Activated CD4-positive, alpha-beta T cell treated with anti-CD3 and anti-CD28 coated beads for 48 hours (primary cell): ENCODE measurements at regions not wholly inside any gene's neighbourhood (a gene's known extent, or its start where the extent isn't known, plus 50 kb on each side); places are given as distances from the start of the nearest gene placed in this dataset.

Experiments
- DNase-seq: peaks from one replicate; pipeline ENCODE4 v3.0.0-alpha.2; 2020

DNA sequence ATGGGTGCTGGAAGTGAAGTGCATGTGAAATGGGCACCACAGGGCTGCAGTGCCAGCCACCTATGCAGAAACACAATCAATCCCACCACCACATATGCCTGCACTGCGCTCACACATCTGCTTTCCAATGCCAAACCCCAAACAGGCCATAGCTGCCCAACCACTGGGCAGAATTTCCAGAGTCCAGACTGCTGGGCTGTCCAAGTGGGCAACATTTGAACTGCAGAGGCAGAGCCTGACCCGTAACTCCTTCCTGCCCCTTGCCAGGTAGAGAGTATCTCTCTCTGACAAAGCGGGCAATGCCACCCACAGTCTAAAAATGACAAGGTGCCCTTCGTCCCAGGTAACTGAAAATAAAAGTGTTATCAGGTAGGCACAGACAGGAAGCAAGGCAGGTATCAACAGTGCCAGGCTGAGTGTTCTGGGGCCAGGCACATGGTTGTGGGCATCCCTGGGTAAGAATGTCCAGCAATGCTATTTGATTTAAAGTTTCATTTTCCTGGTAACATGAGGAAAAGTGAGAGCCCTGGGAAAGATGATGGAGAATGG is 79.5 kb downstream of the FOXA2 start:
- DNase-seq = no peak

DNA sequence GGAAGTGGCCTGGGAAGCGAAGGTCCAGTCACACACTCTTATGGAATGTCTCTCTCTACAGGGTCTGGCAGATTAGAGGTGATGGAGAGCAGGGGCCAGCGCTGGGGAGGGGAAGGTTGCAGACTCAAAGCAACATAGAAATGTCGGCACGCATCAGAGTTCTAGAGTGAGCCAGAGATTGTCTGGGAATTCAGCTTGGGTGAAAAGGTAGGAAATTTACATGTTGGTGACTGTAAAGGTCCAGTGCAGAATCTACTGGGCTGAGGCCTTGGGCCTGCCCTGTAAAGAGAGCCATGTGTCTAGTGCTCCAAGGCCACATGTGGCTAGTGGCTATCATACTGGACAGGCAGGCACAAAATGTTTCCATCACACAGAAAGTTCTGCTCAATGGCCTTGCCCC is 80.8 kb downstream of the FOXA2 start:
- no peak for DNase-seq

DNA sequence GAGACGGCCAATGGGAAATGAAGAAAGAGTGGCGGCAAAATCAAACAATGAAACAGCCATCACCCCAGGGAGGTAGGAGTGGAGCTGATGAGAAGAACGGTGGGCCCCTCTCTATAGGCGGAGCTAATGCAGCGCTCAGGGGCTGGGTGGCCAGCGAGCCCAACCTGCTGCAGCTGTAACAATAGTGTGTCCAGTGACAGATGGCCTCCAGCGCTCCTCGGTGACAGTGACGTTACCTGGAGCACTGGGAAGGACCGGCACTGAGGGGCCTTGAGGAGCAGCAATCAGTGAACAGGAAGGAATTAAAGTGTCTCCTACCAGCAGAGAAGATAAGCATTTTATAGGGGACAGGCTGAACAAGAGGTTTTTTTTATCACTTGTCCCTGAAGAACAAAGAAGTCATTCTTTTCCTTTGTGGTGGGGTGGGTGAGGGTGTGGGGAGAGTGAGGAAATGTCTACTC is 81.6 kb downstream of the FOXA2 start:
- DNase-seq = no peak

DNA sequence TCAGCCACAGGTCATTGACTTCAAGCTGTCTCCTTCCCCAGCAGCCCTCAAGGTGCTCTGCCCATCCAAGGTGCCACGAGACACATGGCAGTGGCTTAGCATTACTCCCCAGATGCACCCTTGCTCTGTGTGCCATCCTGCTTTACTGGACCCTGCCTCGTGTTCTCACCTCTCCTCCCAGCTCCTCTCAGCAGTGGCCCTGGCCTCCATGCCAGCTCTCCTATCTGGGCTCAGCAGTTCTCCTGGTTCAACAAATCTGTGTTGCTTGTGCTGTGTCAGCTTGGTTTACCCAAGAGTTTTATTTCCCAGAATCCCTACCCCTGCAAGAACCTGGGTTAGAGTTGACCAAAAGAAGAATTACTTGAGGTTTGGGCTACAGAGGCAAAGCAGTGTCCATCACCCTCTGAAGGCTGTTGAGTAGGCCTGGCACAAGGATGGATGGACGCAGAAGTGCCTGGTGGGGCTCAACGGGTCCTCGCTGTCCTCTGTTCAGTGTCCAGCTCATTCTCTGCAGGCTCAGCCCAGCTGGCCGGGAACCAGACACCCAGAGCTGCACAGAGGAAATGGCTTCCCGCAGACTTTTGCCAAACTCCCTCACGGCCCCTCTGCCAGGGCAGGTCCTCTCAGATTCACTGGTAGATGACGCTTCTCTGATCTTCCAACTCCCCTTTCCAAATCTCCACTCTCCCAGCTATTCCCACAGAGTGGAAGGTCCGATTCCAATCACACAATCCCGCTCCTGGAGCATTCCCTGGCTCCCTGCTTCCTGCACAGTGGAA is 82.6 kb downstream of the FOXA2 start:
- no peak for DNase-seq

DNA sequence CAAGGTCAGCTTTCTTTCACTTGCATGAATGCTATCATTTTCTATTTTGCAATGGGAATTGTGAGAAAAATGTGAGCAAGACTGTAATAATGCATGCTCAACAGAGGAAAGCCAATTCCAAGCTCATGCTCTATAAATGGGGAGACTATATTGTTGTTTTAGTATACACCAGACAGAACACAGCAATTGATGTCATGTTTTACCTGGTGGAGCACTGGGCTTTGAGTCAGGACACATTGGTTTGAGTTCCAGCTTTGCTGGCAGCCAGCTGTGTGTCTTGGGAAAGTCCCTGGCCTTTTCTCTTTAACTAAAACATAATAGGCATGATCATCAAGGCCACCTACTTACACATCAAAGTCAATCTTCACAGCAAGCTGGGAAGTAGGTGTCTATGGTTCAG is 83.3 kb downstream of the FOXA2 start:
- no peak for DNase-seq

DNA sequence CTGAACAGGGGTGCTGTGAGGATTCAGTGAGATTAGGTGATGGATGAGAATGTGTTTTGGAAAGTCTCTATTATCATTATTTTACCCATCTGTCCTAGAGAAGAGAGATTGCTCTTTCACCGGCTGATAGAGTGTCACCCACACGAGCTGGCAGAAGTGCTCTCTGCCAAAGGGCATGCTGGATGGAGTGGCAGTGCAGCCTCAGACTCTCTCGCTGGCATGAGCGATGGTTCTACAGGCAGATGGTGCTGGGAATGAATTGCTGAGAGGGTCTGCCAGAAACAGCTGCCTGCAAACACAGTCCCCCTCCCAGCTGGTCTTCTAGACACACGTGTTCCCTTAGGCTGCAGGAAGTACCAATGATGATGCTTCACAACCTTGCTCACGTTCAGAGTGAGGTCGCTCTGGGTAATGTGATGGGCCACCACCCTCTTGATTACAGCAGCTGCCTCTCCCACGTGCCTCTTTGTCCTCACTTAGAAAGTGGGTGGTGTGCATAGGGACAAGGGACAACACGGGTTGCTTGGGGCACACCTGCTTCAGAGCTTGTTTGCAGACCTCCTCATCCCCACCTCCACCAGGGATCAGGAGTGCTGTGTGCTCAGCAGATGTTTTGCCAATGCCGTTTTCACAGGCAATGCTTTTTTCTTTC is 84.7 kb downstream of the FOXA2 start:
- no peak for DNase-seq

DNA sequence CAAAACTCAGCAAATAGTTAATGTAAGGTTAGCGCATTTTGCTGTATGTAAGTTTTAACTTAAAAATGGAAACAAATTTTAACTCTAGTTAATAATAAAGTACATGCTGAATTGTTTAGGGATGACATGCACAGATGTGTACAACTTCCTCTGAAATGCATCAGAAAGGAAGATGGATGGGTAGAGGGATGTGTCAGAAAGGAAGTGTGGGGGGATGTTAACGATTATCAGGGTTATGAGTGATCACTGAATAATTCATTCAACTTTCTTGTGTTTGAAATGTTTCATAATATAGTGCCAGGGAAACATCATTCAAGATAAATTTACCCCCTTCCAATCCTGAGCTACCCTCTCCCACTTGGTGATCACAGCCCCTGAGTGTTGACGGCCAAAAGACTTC is 87.6 kb downstream of the FOXA2 start:
- DNase-seq = no peak

DNA sequence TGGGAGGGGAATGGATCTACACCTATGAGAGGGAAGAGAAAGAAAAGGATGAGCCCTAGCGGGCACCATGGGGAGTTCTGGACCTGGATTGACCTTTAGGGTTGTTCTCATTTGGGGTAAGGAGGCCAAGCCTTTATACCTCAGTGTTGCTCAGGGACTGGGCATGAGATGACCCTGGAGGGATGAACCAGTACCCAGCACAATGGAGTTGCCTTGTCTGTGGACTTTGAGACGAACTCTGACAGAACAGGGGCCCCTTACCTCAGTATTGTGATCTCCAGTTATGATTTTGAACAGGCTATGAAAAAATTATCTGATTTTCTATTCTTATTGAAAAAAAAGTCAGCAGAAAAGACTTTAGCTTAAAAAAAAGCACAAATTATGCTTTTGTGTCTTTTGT is 88.6 kb downstream of the FOXA2 start:
- no peak for DNase-seq

DNA sequence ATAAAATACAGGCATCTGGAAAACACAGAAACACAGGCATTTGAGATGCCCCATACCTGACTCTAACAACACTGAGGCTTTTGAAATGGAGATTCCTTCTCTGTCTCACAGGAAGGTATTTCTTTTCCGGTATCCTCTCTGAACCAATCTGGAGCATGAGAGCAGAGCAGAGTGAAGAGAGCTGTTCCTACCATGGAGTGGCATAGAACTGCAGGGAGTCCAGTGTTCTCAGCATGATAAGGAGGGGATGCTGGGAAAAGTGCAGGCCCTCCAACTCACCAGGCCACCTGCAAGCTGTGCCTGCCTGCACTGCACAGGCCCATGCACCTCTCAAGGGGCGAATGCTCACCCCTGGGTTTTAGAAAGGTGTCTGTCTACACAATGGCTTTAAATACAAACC is 89.2 kb downstream of the FOXA2 start:
- no peak for DNase-seq

DNA sequence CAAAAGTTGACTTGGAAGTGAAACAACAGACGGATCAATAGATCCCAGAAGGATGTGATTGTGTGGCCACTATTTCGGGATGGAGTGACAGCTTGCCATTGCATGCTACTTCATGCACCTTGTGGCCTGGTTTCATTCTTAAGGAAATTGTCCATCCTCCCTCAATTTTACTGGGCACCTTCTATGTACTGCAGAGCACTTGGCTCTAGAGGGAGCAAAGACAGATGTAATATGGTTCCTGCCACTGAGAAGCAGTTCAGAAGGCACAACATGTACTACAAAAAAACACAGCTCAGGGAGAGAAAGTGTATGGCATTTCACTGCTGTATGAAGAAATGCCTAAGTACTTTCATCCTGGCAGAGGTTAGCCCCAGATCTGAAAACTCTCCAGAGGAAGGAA is 91.9 kb downstream of the FOXA2 start:
- DNase-seq = no peak

DNA sequence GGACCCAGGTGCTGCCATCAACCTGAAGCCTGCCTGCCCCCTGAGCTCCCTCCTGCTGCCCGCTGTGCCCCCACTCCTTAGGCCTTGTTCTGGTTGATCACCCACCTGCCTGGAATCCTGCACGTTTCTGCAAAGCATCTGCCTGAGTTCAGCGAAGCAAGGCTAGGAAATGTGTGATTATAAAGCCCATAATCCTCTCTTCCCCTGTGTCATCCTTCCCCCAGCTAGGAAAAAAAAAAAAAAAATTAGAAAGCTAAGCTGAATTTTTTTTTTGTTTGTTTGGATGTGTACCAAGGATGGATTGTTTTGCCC is 93.2 kb downstream of the FOXA2 start:
- DNase-seq = no peak

DNA sequence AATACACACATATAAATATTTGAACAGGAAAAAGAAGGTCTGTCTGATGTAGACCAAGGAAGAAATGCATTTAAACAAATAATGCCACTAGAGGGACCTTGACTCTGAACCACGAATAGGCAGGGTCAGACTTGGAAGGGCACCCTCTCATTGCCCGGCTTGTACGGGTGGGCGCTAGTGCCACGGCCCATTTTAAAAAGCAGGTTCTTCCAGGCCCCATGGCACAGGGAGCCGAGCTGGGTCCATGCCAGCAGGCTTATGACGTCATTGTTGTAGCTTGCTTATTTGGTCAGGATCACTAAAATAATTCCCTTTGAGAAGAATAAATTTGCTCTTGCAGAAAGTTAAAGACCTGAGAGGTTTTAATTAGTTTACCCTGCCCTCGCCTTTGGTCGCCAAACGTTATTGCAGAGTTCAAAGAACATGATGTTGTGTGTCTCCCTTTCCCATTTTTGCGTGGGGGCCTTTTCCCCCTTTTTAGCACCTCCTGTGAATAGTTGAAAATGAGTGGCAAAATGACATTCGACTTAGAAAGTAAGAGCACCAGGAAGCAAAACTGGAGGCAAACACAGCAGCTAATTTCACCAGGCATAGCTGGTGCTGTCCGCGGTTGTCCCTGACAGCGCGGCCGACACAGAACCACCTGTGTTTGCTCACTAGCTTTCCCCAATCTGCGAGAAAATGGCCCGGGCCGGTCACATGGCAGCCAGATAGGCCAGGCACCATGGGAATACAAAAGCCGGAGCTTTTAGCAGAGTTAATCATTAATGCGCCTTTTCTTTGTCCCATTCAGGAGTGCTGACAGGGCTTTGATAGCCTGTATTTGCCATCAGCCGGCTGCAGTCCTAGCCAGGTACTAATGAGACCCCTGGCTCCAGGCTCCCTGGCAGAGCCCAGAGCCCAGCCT is 93.8 kb downstream of the FOXA2 start:
- no peak for DNase-seq

DNA sequence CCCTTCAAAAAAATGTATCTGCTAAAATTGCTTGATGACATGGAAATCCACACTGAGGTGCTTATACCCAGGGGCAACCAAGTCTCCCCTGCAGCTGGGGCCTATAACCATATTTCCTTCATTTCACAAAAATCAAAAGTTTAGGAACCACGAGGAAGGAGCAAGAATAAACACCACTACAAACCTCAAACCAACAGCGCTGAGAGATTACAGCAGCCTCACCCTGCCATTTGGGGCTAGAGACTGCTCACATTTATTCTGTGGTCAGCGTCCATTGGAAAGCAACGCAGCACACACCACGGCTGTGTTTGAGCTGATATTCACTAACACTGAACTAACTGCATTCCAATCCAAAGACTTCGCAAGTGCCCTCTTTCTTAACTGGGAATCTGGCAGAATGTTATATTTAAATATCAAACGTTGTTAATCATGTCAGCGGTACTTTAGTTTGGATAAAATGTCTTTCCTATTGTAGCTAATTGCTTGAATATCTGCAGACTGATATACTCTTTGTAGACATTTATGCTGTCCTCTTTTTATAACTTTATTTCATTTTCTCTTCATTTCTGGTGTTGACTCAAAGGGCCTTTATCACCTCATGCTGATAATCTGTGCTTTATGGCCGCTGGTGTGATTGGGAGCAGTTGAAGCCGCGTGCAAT is 94.6 kb downstream of the FOXA2 start:
- no peak for DNase-seq

DNA sequence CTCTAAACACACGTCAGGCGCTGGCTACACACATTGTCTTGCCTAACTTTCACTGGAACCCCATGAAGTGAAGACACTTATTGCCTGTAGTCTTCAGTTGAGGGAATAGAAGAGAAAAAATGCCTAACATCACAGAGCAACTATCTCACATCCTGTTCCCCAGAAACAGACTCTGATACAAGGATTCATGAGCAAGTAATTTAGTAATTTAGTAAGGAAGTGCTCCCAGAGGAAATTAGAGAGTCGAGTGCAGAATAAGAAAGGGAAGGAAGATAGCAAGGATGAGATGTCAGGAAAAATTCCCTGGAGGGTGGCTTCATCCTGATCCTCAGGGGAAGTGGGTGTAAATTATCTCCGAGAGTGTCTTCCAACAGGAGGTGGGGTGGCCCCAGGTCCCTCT is 104.0 kb downstream of the FOXA2 start:
- no peak for DNase-seq

DNA sequence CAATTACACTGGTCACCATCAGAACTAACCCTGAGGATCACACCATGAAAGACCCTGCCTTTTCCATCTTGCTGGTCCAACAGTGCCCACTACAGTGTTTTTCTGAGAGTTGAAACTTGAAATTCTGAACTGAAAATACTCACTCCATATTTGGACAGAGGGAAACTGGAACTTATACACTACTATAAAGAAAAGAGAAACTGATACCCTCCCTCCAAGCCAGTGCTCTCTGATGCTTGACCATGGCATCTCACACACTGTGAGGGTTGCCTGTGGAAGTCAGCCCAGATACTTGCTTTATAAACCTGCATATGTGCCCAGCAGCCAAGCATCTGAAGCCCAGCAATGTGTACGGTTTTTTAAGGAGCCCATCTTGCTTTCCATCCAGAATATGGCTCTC is 108.7 kb downstream of the FOXA2 start:
- DNase-seq = no peak

DNA sequence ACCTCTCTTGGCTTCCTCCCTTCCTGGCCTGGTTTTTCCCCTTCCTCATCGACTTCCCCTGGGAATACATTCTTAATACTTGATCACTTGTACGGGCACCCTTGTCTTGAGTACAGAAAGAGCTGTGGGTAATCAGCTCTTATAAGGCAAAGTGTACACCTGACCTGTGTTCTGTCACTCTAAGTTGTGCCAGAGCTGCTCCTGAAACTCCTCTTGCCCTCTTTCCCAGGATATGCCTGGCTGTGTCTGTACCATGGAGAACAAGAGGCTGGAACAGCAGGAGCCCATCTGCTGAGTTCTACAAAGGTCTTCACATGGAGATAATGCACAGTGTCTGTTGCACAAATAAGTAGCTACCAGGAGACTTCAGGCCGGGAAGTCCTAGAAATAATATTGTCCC is 110.1 kb downstream of the FOXA2 start:
- no peak for DNase-seq

DNA sequence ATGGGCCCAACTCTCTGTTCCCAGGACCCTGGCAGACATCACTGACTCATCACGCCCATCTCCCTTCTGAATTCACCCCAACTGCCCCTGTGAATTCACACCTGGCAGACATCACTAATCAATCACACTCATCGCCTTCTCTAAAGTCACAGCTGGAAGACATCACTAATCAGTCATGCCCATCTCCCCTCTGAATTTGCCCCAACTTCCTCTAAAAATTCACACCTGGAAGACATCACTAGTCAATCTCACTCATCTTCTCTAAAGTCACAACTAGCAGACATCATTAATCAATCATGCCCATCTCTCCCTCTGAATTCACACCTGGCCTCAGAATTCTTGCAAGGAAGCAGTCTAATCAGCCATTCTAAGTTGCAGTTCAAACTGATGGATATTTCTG is 111.1 kb downstream of the FOXA2 start:
- DNase-seq = no peak

DNA sequence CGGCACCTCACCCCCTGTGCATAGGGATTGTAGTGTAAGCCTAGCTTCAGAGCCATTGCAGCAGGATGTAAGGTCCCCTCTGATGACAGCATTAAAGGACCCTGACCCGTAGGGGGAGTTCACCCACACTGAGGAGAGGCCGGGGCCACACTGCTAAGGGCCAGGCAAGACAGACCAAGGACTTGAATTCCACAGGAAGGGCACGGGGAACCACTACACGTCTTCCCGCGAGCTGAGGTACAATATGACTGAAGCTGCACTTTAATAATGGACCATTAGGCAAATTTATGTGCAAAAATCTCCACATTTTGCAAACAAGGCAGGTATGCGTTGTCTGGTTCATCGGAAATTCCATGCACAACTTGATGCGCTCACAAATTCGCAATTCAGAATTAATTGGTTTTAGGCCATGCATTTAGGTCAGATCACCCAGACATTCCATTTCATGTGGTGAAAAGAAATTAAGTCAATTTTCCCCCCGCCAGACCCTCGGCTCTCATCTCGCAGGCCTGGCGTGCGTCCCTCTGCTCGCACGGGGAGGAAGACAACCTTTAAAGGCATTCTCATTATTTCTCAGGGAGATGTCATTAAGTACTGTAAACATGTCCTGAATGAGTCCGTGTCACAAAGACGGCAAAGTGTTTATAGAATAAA is 111.8 kb downstream of the FOXA2 start:
- no peak for DNase-seq

DNA sequence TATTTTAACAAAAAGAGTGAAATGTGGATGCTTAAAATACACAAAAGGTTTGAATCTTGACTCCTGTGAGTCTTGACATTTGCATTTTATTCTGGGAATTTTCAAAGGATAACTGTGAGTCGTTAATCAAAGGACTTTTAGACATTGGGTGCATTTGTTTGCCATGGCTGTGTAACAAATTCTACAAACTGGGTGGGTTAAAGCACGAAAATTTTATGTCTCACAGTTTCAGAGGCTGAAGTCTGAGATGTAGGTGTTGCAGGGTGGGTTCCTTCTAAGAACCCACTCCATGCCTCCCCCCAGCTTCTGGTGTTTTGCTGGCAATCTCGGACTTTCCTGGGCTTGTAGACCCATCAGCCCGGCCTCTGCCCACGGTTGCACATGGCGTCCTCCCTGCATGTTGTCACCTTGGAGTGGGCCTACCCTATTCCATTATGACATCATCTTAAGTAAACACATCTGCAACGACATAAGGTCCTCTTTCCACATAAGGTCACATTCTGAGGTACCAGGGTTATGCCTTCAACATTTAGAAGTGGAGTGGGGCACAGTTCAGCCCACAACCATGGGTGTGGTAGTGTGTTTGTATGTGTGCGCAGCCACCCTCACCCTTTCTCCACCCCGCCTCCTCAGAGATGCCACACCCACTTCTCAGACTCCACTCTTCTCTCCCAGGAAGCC is 113.1 kb downstream of the FOXA2 start:
- DNase-seq = no peak

DNA sequence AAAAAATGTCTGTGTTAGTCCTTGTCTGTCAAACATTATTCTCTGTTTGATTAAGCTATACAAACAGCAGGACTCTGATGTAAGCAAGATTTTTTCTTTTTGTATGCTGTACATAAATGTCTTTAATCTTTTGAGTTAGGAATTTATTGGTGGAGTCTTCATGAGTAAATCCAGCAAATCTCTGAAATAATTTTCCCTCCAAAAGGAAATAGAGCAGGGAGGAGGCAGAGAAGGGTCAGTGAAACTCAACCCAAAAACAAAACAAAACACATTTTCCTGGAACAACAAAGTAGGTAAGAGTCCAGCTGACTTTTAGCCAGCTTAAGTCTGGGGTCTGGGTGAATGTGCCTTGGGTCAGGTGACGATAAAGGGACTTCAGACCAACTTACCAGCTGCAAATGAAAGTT is 113.7 kb downstream of the FOXA2 start:
- DNase-seq = no peak

DNA sequence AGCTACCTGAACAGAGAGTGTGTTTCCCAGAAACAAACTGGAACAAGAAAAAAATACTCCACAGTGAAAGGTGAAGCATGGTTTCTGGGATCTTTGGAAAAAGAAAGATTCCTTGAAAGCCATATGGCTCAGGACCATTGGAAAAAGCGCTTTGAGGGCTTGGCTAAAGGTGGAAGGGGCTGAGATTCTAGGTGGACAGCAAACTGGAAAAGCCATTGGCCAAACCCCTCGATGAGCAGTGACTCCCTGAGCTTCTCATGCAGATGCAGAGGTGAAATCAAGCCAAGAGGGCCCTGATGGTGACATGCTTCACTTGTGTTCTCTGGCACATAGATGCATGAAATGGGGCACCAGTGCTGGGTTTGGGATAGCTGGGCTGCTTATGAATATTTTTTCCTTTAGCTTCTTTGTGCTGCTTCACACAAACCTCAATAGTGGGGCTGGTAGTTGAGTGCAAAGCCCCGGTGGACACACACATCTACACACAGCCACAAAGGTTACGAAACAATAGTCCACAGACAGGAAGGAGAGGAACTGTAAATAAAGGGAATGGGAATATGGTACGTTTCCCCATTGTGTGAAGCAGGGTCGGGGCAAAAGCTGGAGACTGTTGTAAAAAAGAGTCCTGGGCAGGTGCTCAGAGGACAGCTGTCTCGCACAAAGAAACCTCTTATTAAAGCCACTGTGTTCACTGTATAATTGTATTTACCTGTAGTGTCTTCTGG is 117.8 kb downstream of the FOXA2 start:
- DNase-seq = no peak
